ENCODE measurements at regions not wholly inside any gene's neighbourhood (a gene's known extent, or its start where the extent isn't known, plus 50 kb on each side); places are given as distances from the start of the nearest gene placed in this dataset.

DNA sequence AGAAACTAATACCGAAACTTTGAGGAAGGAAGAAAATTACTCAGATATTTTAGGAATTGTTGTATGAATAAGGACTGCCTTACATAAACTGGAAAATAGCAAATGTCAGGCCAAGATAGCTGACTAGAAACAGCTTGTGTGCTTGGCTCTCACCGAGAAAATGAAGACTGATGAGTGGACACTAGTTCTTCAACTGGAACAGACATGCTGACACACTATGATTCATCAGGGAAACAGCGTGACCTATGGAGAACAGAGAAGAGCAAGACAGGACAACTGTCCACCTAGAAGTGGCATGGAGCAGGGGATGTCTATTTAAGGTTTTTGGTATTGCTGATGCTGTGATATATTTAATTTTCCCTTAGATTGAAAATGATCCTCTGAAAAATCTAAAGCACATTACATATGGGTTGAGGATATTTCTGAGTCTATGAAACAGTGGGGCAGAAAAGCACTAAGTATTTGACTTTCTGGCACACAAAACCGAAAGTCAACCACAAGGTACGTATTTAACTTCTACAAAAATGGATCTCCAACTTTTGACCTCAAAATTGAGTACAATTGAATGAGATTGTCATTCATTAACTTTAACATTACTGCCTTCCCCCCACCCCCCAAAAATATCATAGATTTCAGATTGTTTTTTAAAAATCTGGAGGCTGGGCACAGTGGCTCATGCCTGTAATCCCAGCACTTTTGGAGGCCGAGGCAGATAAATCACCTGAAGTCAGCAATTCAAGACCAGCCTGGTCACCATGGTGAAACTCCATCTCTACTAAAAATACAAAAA lies 863.2 kb downstream of the LRFN5 start:
- no peak overlapping the region for H3K56ac ChIP-seq (ENCODE audit: low read length)
- no peak overlapping the region for H3K27ac ChIP-seq (ENCODE audit: low read depth, low read length)
- H3K4me3 ChIP-seq (ENCODE audit: low read length), result no peak overlapping the region
- H2BK5ac ChIP-seq (ENCODE audit: low read length), result no peak overlapping the region
- no peak overlapping the region for H2AK5ac ChIP-seq (ENCODE audit: low read length)
- H3K36me3 ChIP-seq (ENCODE audit: control insufficient read depth, insufficient read depth, low read length), result no peaks in the 10 kb centered on the region
- no peak overlapping the region for H3K4ac ChIP-seq (ENCODE audit: low read depth, low read length)
- H3K9ac ChIP-seq (ENCODE audit: low read length), result no peak overlapping the region
- H2BK15ac ChIP-seq (replicated peaks; ENCODE audit: low read depth), result no peak overlapping the region
- WGBS (ENCODE audit: extremely low coverage, insufficient coverage, low lambda C conversion rate), result 100% methylated on average over 1 of the region's 6 CpGs
- no peak overlapping the region for H2BK120ac ChIP-seq (ENCODE audit: low read depth, low read length)
- no peak for DNase-seq
- no peaks in the 10 kb centered on the region for H3K4me1 ChIP-seq (ENCODE audit: control insufficient read depth, low read depth, low read length)
- no peaks in the 10 kb centered on the region for H3K79me2 ChIP-seq (ENCODE audit: control insufficient read depth, insufficient read depth, low read length)
- no peak overlapping the region for H4K5ac ChIP-seq (ENCODE audit: low read length)
- no peak overlapping the region for H3K23ac ChIP-seq (ENCODE audit: low read length)
- no peak overlapping the region for H3K4me2 ChIP-seq (ENCODE audit: low read length)
- H3K27me3 ChIP-seq (ENCODE audit: insufficient read depth, low read length, poor library complexity), result no peaks in the 10 kb centered on the region
- no peaks in the 10 kb centered on the region for H3K79me1 ChIP-seq (ENCODE audit: low read length)
- no peak overlapping the region for H3K18ac ChIP-seq (ENCODE audit: low read length)
- H4K8ac ChIP-seq (ENCODE audit: low read depth, low read length), result no peak overlapping the region

GRCh38 chr14:42460673-42461072 lies 854.0 kb downstream of the LRFN5 start:
- Histone ChIP-seq H3K27me3 (ENCODE audit: insufficient read depth, low read length, poor library complexity) (no peaks in the 10 kb centered on the region), H3K4me1 (ENCODE audit: control insufficient read depth, low read depth, low read length) (no peaks in the 10 kb centered on the region), H2BK15ac (replicated peaks; ENCODE audit: low read depth) (no peak overlapping the region), H3K79me2 (ENCODE audit: control insufficient read depth, insufficient read depth, low read length) (no peaks in the 10 kb centered on the region), H3K36me3 (ENCODE audit: control insufficient read depth, insufficient read depth, low read length) (no peaks in the 10 kb centered on the region), H4K8ac (ENCODE audit: low read depth, low read length) (no peak overlapping the region), H2AK5ac (ENCODE audit: low read length) (no peak overlapping the region), H3K4ac (ENCODE audit: low read depth, low read length) (no peak overlapping the region), H3K56ac (ENCODE audit: low read length) (no peak overlapping the region), H2BK120ac (ENCODE audit: low read depth, low read length) (no peak overlapping the region), H3K79me1 (ENCODE audit: low read length) (no peaks in the 10 kb centered on the region), H4K5ac (ENCODE audit: low read length) (no peak overlapping the region), H3K4me2 (ENCODE audit: low read length) (no peak overlapping the region), H3K9ac (ENCODE audit: low read length) (no peak overlapping the region), H3K23ac (ENCODE audit: low read length) (no peak overlapping the region), H2BK5ac (ENCODE audit: low read length) (no peak overlapping the region), H3K4me3 (ENCODE audit: low read length) (no peak overlapping the region), H3K18ac (ENCODE audit: low read length) (no peak overlapping the region), H3K27ac (ENCODE audit: low read depth, low read length) (no peak overlapping the region)
- DNase-seq, result no peak
- no CpG with 5 or more reads among the region's 1 CpG for WGBS (ENCODE audit: extremely low coverage, insufficient coverage, low lambda C conversion rate)

DNA sequence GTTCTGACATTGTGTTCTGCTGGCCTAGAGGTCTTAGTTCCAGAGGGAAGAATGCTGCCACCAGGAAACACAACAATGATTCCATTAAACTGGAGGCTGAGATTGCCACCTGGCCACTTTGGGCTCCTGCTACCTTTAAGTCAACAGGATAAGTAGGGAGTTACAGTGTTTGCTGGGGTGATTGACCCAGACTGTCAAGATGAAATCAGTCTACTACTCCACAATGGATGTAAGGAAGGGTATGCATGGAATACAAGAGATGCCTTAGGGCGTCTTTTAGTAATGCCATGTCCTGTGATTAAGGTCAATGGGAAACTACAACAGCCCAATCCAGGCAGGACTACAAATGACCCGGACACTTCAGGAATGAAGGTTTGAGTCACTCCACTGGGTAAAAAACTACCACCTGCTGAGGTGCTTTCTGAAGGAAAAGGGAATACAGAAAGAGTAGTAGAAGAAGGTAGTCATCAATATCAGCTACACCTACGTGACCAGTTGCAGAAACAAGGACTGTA lies 852.6 kb downstream of the LRFN5 start:
- H3K23ac ChIP-seq (ENCODE audit: low read length), result no peak overlapping the region
- H3K27me3 ChIP-seq (ENCODE audit: insufficient read depth, low read length, poor library complexity), result no peaks in the 10 kb centered on the region
- H3K4me3 ChIP-seq (ENCODE audit: low read length), result no peak overlapping the region
- no peaks in the 10 kb centered on the region for H3K79me1 ChIP-seq (ENCODE audit: low read length)
- no peak overlapping the region for H2BK120ac ChIP-seq (ENCODE audit: low read depth, low read length)
- no peak overlapping the region for H3K18ac ChIP-seq (ENCODE audit: low read length)
- H2BK15ac ChIP-seq (replicated peaks; ENCODE audit: low read depth), result no peak overlapping the region
- H3K4ac ChIP-seq (ENCODE audit: low read depth, low read length), result no peak overlapping the region
- no peak overlapping the region for H2AK5ac ChIP-seq (ENCODE audit: low read length)
- no peak overlapping the region for H3K56ac ChIP-seq (ENCODE audit: low read length)
- H3K79me2 ChIP-seq (ENCODE audit: control insufficient read depth, insufficient read depth, low read length), result no peaks in the 10 kb centered on the region
- peak; percentile 51 for DNase-seq
- WGBS (ENCODE audit: extremely low coverage, insufficient coverage, low lambda C conversion rate), result no CpG with 5 or more reads among the region's 3 CpGs
- H3K4me1 ChIP-seq (ENCODE audit: control insufficient read depth, low read depth, low read length), result no peaks in the 10 kb centered on the region
- H3K27ac ChIP-seq (ENCODE audit: low read depth, low read length), result no peak overlapping the region
- no peak overlapping the region for H3K9ac ChIP-seq (ENCODE audit: low read length)
- H4K8ac ChIP-seq (ENCODE audit: low read depth, low read length), result no peak overlapping the region
- no peak overlapping the region for H4K5ac ChIP-seq (ENCODE audit: low read length)
- no peaks in the 10 kb centered on the region for H3K36me3 ChIP-seq (ENCODE audit: control insufficient read depth, insufficient read depth, low read length)
- H2BK5ac ChIP-seq (ENCODE audit: low read length), result no peak overlapping the region
- no peak overlapping the region for H3K4me2 ChIP-seq (ENCODE audit: low read length)

- Histone ChIP-seq H4K8ac (ENCODE audit: low read depth, low read length) (no peak overlapping the region), H2BK5ac (ENCODE audit: low read length) (no peak overlapping the region), H3K4me1 (ENCODE audit: control insufficient read depth, low read depth, low read length) (no peaks in the 10 kb centered on the region), H2BK120ac (ENCODE audit: low read depth, low read length) (no peak overlapping the region), H3K23ac (ENCODE audit: low read length) (no peak overlapping the region), H3K27me3 (ENCODE audit: insufficient read depth, low read length, poor library complexity) (no peaks in the 10 kb centered on the region), H3K9ac (ENCODE audit: low read length) (no peak overlapping the region), H3K27ac (ENCODE audit: low read depth, low read length) (no peak overlapping the region), H3K4me3 (ENCODE audit: low read length) (no peak overlapping the region), H3K4ac (ENCODE audit: low read depth, low read length) (no peak overlapping the region), H3K36me3 (ENCODE audit: control insufficient read depth, insufficient read depth, low read length) (no peaks in the 10 kb centered on the region), H3K4me2 (ENCODE audit: low read length) (no peak overlapping the region), H3K79me1 (ENCODE audit: low read length) (no peaks in the 10 kb centered on the region), H2AK5ac (ENCODE audit: low read length) (no peak overlapping the region), H3K18ac (ENCODE audit: low read length) (no peak overlapping the region), H4K5ac (ENCODE audit: low read length) (no peak overlapping the region), H3K79me2 (ENCODE audit: control insufficient read depth, insufficient read depth, low read length) (no peaks in the 10 kb centered on the region), H3K56ac (ENCODE audit: low read length) (no peak overlapping the region), H2BK15ac (replicated peaks; ENCODE audit: low read depth) (no peak overlapping the region)
- no CpG with 5 or more reads among the region's 2 CpGs for WGBS (ENCODE audit: extremely low coverage, insufficient coverage, low lambda C conversion rate)
- no peak for DNase-seq
Measured at GRCh38 chr14:42441615-42442014, 834.9 kb downstream of the LRFN5 start.

DNA sequence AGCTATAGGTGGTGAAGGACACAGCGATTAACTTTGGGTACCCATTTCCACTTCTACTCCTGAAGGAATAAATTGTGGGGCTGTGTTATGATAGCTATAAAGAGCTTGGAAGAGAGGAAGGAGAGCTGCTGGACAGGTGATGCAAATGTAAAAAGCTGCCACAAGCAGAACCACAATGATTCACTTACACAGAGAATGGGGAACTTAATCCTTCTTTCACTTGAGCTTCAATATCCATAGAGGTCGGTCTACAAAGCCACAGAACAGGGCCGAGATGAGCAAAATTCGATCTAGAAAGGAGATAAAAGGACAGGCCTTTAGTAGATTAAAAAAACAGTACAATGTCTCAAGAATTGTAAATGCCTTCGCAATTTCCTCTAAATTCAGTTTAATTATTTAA lies 831.1 kb downstream of the LRFN5 start:
- H3K56ac ChIP-seq (ENCODE audit: low read length), result no peak overlapping the region
- no CpG with 5 or more reads among the region's 5 CpGs for WGBS (ENCODE audit: extremely low coverage, insufficient coverage, low lambda C conversion rate)
- H3K4ac ChIP-seq (ENCODE audit: low read depth, low read length), result no peak overlapping the region
- no peaks in the 10 kb centered on the region for H3K79me2 ChIP-seq (ENCODE audit: control insufficient read depth, insufficient read depth, low read length)
- H3K27ac ChIP-seq (ENCODE audit: low read depth, low read length), result no peak overlapping the region
- H3K9ac ChIP-seq (ENCODE audit: low read length), result no peak overlapping the region
- no peak overlapping the region for H4K5ac ChIP-seq (ENCODE audit: low read length)
- no peak overlapping the region for H4K8ac ChIP-seq (ENCODE audit: low read depth, low read length)
- no peak overlapping the region for H3K18ac ChIP-seq (ENCODE audit: low read length)
- no peak overlapping the region for H2AK5ac ChIP-seq (ENCODE audit: low read length)
- no peaks in the 10 kb centered on the region for H3K36me3 ChIP-seq (ENCODE audit: control insufficient read depth, insufficient read depth, low read length)
- H2BK120ac ChIP-seq (ENCODE audit: low read depth, low read length), result no peak overlapping the region
- DNase-seq, result no peak
- H2BK15ac ChIP-seq (replicated peaks; ENCODE audit: low read depth), result no peak overlapping the region
- H3K23ac ChIP-seq (ENCODE audit: low read length), result no peak overlapping the region
- no peaks in the 10 kb centered on the region for H3K79me1 ChIP-seq (ENCODE audit: low read length)
- no peaks in the 10 kb centered on the region for H3K4me1 ChIP-seq (ENCODE audit: control insufficient read depth, low read depth, low read length)
- no peak overlapping the region for H2BK5ac ChIP-seq (ENCODE audit: low read length)
- H3K4me3 ChIP-seq (ENCODE audit: low read length), result no peak overlapping the region
- H3K27me3 ChIP-seq (ENCODE audit: insufficient read depth, low read length, poor library complexity), result no peaks in the 10 kb centered on the region
- H3K4me2 ChIP-seq (ENCODE audit: low read length), result no peak overlapping the region

DNA sequence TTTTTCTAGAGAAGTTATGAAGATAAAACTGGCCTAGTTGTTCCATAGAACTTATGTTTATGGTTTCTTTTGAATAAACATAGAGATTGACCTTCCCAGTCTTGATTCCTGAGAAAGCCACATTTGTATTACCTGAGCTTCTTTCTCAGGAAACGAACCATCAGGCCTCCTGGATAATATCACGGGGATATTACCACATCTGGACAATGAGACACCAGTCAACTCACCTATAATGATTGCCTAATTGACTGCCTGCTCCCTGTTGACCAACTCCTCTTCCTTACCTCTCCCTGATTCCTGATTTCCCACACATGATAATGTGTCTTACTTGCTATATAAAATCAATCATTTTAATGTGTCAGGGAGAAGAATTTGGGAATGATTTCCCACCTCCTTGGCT lies 822.7 kb downstream of the LRFN5 start:
- H3K4me2 ChIP-seq (ENCODE audit: low read length), result no peak overlapping the region
- no peak overlapping the region for H2BK15ac ChIP-seq (replicated peaks; ENCODE audit: low read depth)
- no peak overlapping the region for H2BK120ac ChIP-seq (ENCODE audit: low read depth, low read length)
- H3K4me1 ChIP-seq (ENCODE audit: control insufficient read depth, low read depth, low read length), result no peaks in the 10 kb centered on the region
- H3K36me3 ChIP-seq (ENCODE audit: control insufficient read depth, insufficient read depth, low read length), result no peaks in the 10 kb centered on the region
- H3K79me2 ChIP-seq (ENCODE audit: control insufficient read depth, insufficient read depth, low read length), result no peaks in the 10 kb centered on the region
- H4K5ac ChIP-seq (ENCODE audit: low read length), result no peak overlapping the region
- H4K8ac ChIP-seq (ENCODE audit: low read depth, low read length), result no peak overlapping the region
- no peak overlapping the region for H3K18ac ChIP-seq (ENCODE audit: low read length)
- H3K4ac ChIP-seq (ENCODE audit: low read depth, low read length), result no peak overlapping the region
- H3K9ac ChIP-seq (ENCODE audit: low read length), result no peak overlapping the region
- H3K27me3 ChIP-seq (ENCODE audit: insufficient read depth, low read length, poor library complexity), result no peaks in the 10 kb centered on the region
- no peak overlapping the region for H3K4me3 ChIP-seq (ENCODE audit: low read length)
- H3K56ac ChIP-seq (ENCODE audit: low read length), result no peak overlapping the region
- no peak overlapping the region for H3K23ac ChIP-seq (ENCODE audit: low read length)
- no peak overlapping the region for H2BK5ac ChIP-seq (ENCODE audit: low read length)
- no CpG with 5 or more reads among the region's 2 CpGs for WGBS (ENCODE audit: extremely low coverage, insufficient coverage, low lambda C conversion rate)
- no peak for DNase-seq
- no peak overlapping the region for H2AK5ac ChIP-seq (ENCODE audit: low read length)
- H3K79me1 ChIP-seq (ENCODE audit: low read length), result no peaks in the 10 kb centered on the region
- H3K27ac ChIP-seq (ENCODE audit: low read depth, low read length), result no peak overlapping the region
